ENCODE measurements at regions not wholly inside any gene's neighbourhood (a gene's known extent, or its start where the extent isn't known, plus 50 kb on each side); places are given as distances from the start of the nearest gene placed in this dataset.
A peak's percentile ranks its signal among the peaks of the same experiment; 100 is the strongest.

GRCh38 chr5:77893225-77893860 is 117.2 kb upstream of the TBCA start:
- no peak overlapping the region for H3K27ac ChIP-seq

GRCh38 chr5:77892061-77893010 is 116.2 kb upstream of the TBCA start:
- DNase-seq (ENCODE audit: extremely low spot score in 2 of 2), result no peak
- H3K4me1 ChIP-seq, result no peaks in the 10 kb centered on the region
- H3K4me3 ChIP-seq, result no peak overlapping the region
- no peaks in the 10 kb centered on the region for H3K27me3 ChIP-seq
- H3K27ac ChIP-seq, result no peak overlapping the region
- intact Hi-C loops (cut with DNase I), result no loop called here
- TF ChIP-seq CTCF (IDR thresholded peaks at IDR 0.05) (no peak), POLR2AphosphoS5 (IDR thresholded peaks at IDR 0.05; ENCODE audit: insufficient read depth in 1 of 2, low read depth in 1 of 2) (no peak), POLR2A (IDR thresholded peaks at IDR 0.05) (no peak)
- H3K36me3 ChIP-seq, result no peaks in the 10 kb centered on the region
- H3K9me3 ChIP-seq, result no peaks in the 10 kb centered on the region

More at GRCh38 chr5:77893225-77893860, 117.2 kb upstream of the TBCA start:
- intact Hi-C loops (cut with DNase I), result no loop called here
- Histone ChIP-seq H3K36me3 (no peaks in the 10 kb centered on the region), H3K4me1 (no peaks in the 10 kb centered on the region), H3K4me3 (no peak overlapping the region), H3K27me3 (no peaks in the 10 kb centered on the region), H3K9me3 (no peaks in the 10 kb centered on the region)
- no peak for TF ChIP-seq CTCF (IDR thresholded peaks at IDR 0.05)
- TF ChIP-seq POLR2AphosphoS5 (IDR thresholded peaks at IDR 0.05; ENCODE audit: insufficient read depth in 1 of 2, low read depth in 1 of 2), result no peak
- no peak for DNase-seq (ENCODE audit: extremely low spot score in 2 of 2)

- Histone ChIP-seq H3K27me3 (no peaks in the 10 kb centered on the region), H3K9me3 (no peaks in the 10 kb centered on the region), H3K4me3 (no peak overlapping the region), H3K4me1 (no peaks in the 10 kb centered on the region), H3K27ac (no peak overlapping the region), H3K36me3 (no peaks in the 10 kb centered on the region)
- intact Hi-C loops (cut with DNase I), result no loop called here
- peak in 1 of 2 donors; percentile 49 for DNase-seq (ENCODE audit: extremely low spot score in 2 of 2)
- TF ChIP-seq POLR2AphosphoS5 (IDR thresholded peaks at IDR 0.05; ENCODE audit: insufficient read depth in 1 of 2, low read depth in 1 of 2) (no peak), CTCF (IDR thresholded peaks at IDR 0.05) (no peak), POLR2A (IDR thresholded peaks at IDR 0.05) (no peak)
Observed at GRCh38 chr5:77885519-77885918, 109.4 kb upstream of the TBCA start.

GRCh38 chr5:77882670-77883257 is 106.6 kb upstream of the TBCA start:
- Histone ChIP-seq H3K36me3 (no peaks in the 10 kb centered on the region), H3K27ac (no peak overlapping the region), H3K27me3 (no peaks in the 10 kb centered on the region), H3K4me1 (no peaks in the 10 kb centered on the region), H3K4me3 (no peak overlapping the region), H3K9me3 (no peaks in the 10 kb centered on the region)
- intact Hi-C loops (cut with DNase I), result no loop called here
- DNase-seq (ENCODE audit: extremely low spot score in 2 of 2), result no peak
- TF ChIP-seq POLR2A (IDR thresholded peaks at IDR 0.05) (no peak), POLR2AphosphoS5 (IDR thresholded peaks at IDR 0.05; ENCODE audit: insufficient read depth in 1 of 2, low read depth in 1 of 2) (no peak), CTCF (IDR thresholded peaks at IDR 0.05) (no peak)

Data from vagina (tissue), 2 donors.